ENCODE measurements at regions not wholly inside any gene's neighbourhood (a gene's known extent, or its start where the extent isn't known, plus 50 kb on each side); places are given as distances from the start of the nearest gene placed in this dataset.

- Histone ChIP-seq H3K4me1 (ENCODE audit: control insufficient read depth, insufficient read depth, low read length) (no peaks in the 10 kb centered on the region), H3K36me3 (ENCODE audit: control insufficient read depth in 2 of 2, insufficient read depth in 2 of 2, low read length in 1 of 2) (no peaks in the 10 kb centered on the region), H3K9ac (ENCODE audit: control insufficient read depth, insufficient read depth, low read length) (no peak overlapping the region), H3K79me2 (ENCODE audit: control insufficient read depth, insufficient read depth, low read length) (no peaks in the 10 kb centered on the region), H3K27me3 (replicated peaks in 1 of 2; ENCODE audit: control insufficient read depth in 2 of 2, insufficient read depth in 2 of 2, low read length in 1 of 2) (no peaks in the 10 kb centered on the region), H3K9me3 (replicated peaks; ENCODE audit: control insufficient read depth, insufficient read depth, low read length) (no peaks in the 10 kb centered on the region), H3K4me3 (no peak overlapping the region), H3K4me2 (ENCODE audit: control insufficient read depth, insufficient read depth) (no peak overlapping the region), H2AFZ (ENCODE audit: control insufficient read depth, low read depth, low read length) (no peak overlapping the region), H4K20me1 (ENCODE audit: control insufficient read depth, insufficient read depth) (no peaks in the 10 kb centered on the region), H3K27ac (ENCODE audit: control insufficient read depth, insufficient read depth) (no peak overlapping the region)
- ChIA-PET RAD21 (ENCODE audit: unreplicated experiment) (no interaction called here), SMC1A (ENCODE audit: uncharacterized antibody, unreplicated experiment) (interaction anchor here (1.0 kb wide), 1 partner anchor 23 kb away, joined by 3 read pairs; no protein-coding TSS in a partner anchor), POLR2A (no interaction called here), CTCF (interaction anchor here (0.6 kb wide), 1 partner anchor 108 kb away, joined by 3 read pairs; no protein-coding TSS in a partner anchor)
- no TSS peak for BruUV-seq (replicated peaks)
- ATAC-seq (no peak), FAIRE-seq (no peak), DNase-seq (ENCODE audit: low read depth, low spot score) (no peak)
- in situ Hi-C loops (cut with MboI) = no loop called here
- intact Hi-C loops (cut with micrococcal nuclease; ENCODE audit: unreplicated experiment) = no loop called here
- WGBS (ENCODE audit: insufficient coverage, insufficient replicate concordance, low lambda C conversion rate, missing lambda C conversion rate) = 0% methylated on average over 1 of the region's 1 CpG
- TF ChIP-seq RAD51 (IDR thresholded peaks at IDR 0.05) (no peak), ATF3 (IDR thresholded peaks at IDR 0.05; ENCODE audit: borderline replicate concordance, extremely low read depth, low read depth, low read length) (no peak), IKZF2 (IDR thresholded peaks at IDR 0.05) (no peak), IRF5 (IDR thresholded peaks at IDR 0.05; ENCODE audit: borderline replicate concordance) (no peak), BCL11A (IDR thresholded peaks at IDR 0.05; ENCODE audit: low read depth, low read length) (no peak), SMAD1 (IDR thresholded peaks at IDR 0.05; ENCODE audit: low read depth, partially characterized antibody) (no peak), PAX5 (IDR thresholded peaks at IDR 0.05; ENCODE audit: borderline replicate concordance, low read depth, low read length) (no peak), SP1 (IDR thresholded peaks at IDR 0.05; ENCODE audit: low read depth, low read length) (no peak)
Observed at GRCh38 chr4:137394018-137394417, 138.3 kb downstream of the PCDH18 start.
